Activated CD4-positive, alpha-beta memory T cell treated with anti-CD3 and anti-CD28 coated beads for 36 hours (primary cell): ENCODE measurements at regions not wholly inside any gene's neighbourhood (a gene's known extent, or its start where the extent isn't known, plus 50 kb on each side); places are given as distances from the start of the nearest gene placed in this dataset.

Experiments
- CTCF ChIA-PET: fragments of 350-600 bp; sonication (Branson Sonifier 250); formaldehyde crosslinking; loops from one replicate; lab custom pipeline; 2021; ENCODE audit warnings: antibody characterized with exemption, inconsistent platforms; lab: Charles Lee
- POLR2A ChIA-PET: fragments of 350-600 bp; sonication (Branson Sonifier 250); formaldehyde crosslinking; loops from one replicate; lab custom pipeline; 2021; ENCODE audit warnings: antibody characterized with exemption; lab: Charles Lee
- DNase-seq: peaks from one replicate; pipeline ENCODE4 v3.0.0-alpha.2; 2020
- H3K27ac Mint-ChIP-seq: one replicate; pipeline ENCODE4 v1.8.0; 2021; ENCODE audit warnings: mixed read lengths
- H3K27me3 Mint-ChIP-seq: one replicate; pipeline ENCODE4 v1.8.0; 2021; ENCODE audit warnings: mixed read lengths
- H3K36me3 Mint-ChIP-seq: one replicate; pipeline ENCODE4 v1.8.0; 2021; ENCODE audit warnings: mixed read lengths
- H3K4me1 Mint-ChIP-seq: one replicate; pipeline ENCODE4 v1.8.0; 2021; ENCODE audit warnings: low read depth, mixed read lengths
- H3K4me3 Mint-ChIP-seq: one replicate; pipeline ENCODE4 v1.8.0; 2021; ENCODE audit warnings: mild to moderate bottlenecking, mixed read lengths
- H3K9me3 Mint-ChIP-seq: one replicate; pipeline ENCODE4 v1.8.0; 2021; ENCODE audit warnings: mixed read lengths
- intact Hi-C: fragments of 100-400 bp; cut with micrococcal nuclease; formaldehyde crosslinking; loops from one replicate; pipeline ENCODE4 v1.15.1; 2023

GRCh38 chr5:74288448-74289108 is 351.9 kb downstream of the ENC1 start:
- ChIA-PET POLR2A (no interaction called here), CTCF (no interaction called here)
- intact Hi-C loops: no loop called here
- DNase-seq: no peak
- H3K36me3 Mint-ChIP-seq: no peaks in the 10 kb centered on the region
- no peak overlapping the region for H3K27ac Mint-ChIP-seq
- peaks cover 23% of the 10 kb centered on the region for H3K27me3 Mint-ChIP-seq
- H3K4me1 Mint-ChIP-seq: no peaks in the 10 kb centered on the region
- no peak overlapping the region for H3K4me3 Mint-ChIP-seq
- H3K9me3 Mint-ChIP-seq: no peaks in the 10 kb centered on the region

GRCh38 chr5:74288038-74288437 is 352.5 kb downstream of the ENC1 start:
- ChIA-PET CTCF (no interaction called here), POLR2A (no interaction called here)
- H3K9me3 Mint-ChIP-seq: no peaks in the 10 kb centered on the region
- intact Hi-C loops: no loop called here
- H3K4me1 Mint-ChIP-seq: no peaks in the 10 kb centered on the region
- no peak overlapping the region for H3K4me3 Mint-ChIP-seq
- no peak overlapping the region for H3K27ac Mint-ChIP-seq
- no peak for DNase-seq
- H3K27me3 Mint-ChIP-seq: peaks cover 24% of the 10 kb centered on the region
- H3K36me3 Mint-ChIP-seq: no peaks in the 10 kb centered on the region

- ChIA-PET POLR2A (no interaction called here), CTCF (no interaction called here)
- H3K4me1 Mint-ChIP-seq: no peaks in the 10 kb centered on the region
- DNase-seq: no peak
- H3K27ac Mint-ChIP-seq: no peak overlapping the region
- no peaks in the 10 kb centered on the region for H3K9me3 Mint-ChIP-seq
- H3K4me3 Mint-ChIP-seq: no peak overlapping the region
- intact Hi-C loops: no loop called here
- H3K36me3 Mint-ChIP-seq: no peaks in the 10 kb centered on the region
- H3K27me3 Mint-ChIP-seq: peaks cover 23% of the 10 kb centered on the region
These were observed 353.5 kb downstream of the ENC1 start for GRCh38 chr5:74286734-74287695.

- no peaks in the 10 kb centered on the region for H3K9me3 Mint-ChIP-seq
- POLR2A ChIA-PET: no interaction called here
- no peak for DNase-seq
- intact Hi-C loops: no loop called here
- no peak overlapping the region for H3K27ac Mint-ChIP-seq
- no peak overlapping the region for H3K4me3 Mint-ChIP-seq
- no peaks in the 10 kb centered on the region for H3K36me3 Mint-ChIP-seq
- H3K27me3 Mint-ChIP-seq: peaks cover 21% of the 10 kb centered on the region
- no peaks in the 10 kb centered on the region for H3K4me1 Mint-ChIP-seq
- CTCF ChIA-PET: no interaction called here
These were observed 354.8 kb downstream of the ENC1 start for GRCh38 chr5:74285675-74286280.

GRCh38 chr5:74282490-74282889 is 358.0 kb downstream of the ENC1 start:
- CTCF ChIA-PET: no interaction called here
- H3K4me1 Mint-ChIP-seq: no peaks in the 10 kb centered on the region
- peaks cover 21% of the 10 kb centered on the region for H3K27me3 Mint-ChIP-seq
- POLR2A ChIA-PET: no interaction called here
- H3K9me3 Mint-ChIP-seq: no peaks in the 10 kb centered on the region
- H3K36me3 Mint-ChIP-seq: no peaks in the 10 kb centered on the region
- DNase-seq: no peak
- no peak overlapping the region for H3K27ac Mint-ChIP-seq
- no peak overlapping the region for H3K4me3 Mint-ChIP-seq
- intact Hi-C loops: no loop called here

- CTCF ChIA-PET: no interaction called here
- Mint-ChIP-seq H3K36me3 (no peaks in the 10 kb centered on the region), H3K27ac (no peak overlapping the region), H3K9me3 (no peaks in the 10 kb centered on the region), H3K4me3 (no peak overlapping the region), H3K27me3 (peaks cover 21% of the 10 kb centered on the region), H3K4me1 (no peaks in the 10 kb centered on the region)
- intact Hi-C loops: no loop called here
- no peak for DNase-seq
- POLR2A ChIA-PET: no interaction called here
These were observed 359.4 kb downstream of the ENC1 start for GRCh38 chr5:74281166-74281565.

GRCh38 chr5:74280306-74280705 is 360.2 kb downstream of the ENC1 start:
- no peak for DNase-seq
- no peaks in the 10 kb centered on the region for H3K36me3 Mint-ChIP-seq
- H3K9me3 Mint-ChIP-seq: no peaks in the 10 kb centered on the region
- intact Hi-C loops: no loop called here
- H3K4me3 Mint-ChIP-seq: no peak overlapping the region
- H3K4me1 Mint-ChIP-seq: no peaks in the 10 kb centered on the region
- POLR2A ChIA-PET: no interaction called here
- CTCF ChIA-PET: no interaction called here
- peaks cover 20% of the 10 kb centered on the region for H3K27me3 Mint-ChIP-seq
- H3K27ac Mint-ChIP-seq: no peak overlapping the region

GRCh38 chr5:74279244-74279643 is 361.3 kb downstream of the ENC1 start:
- H3K27me3 Mint-ChIP-seq: peaks cover 16% of the 10 kb centered on the region
- CTCF ChIA-PET: no interaction called here
- no peak for DNase-seq
- no peak overlapping the region for H3K4me3 Mint-ChIP-seq
- no peaks in the 10 kb centered on the region for H3K9me3 Mint-ChIP-seq
- intact Hi-C loops: no loop called here
- no peak overlapping the region for H3K27ac Mint-ChIP-seq
- POLR2A ChIA-PET: no interaction called here
- no peaks in the 10 kb centered on the region for H3K36me3 Mint-ChIP-seq
- no peaks in the 10 kb centered on the region for H3K4me1 Mint-ChIP-seq

GRCh38 chr5:74277418-74277817 is 363.1 kb downstream of the ENC1 start:
- intact Hi-C loops: no loop called here
- POLR2A ChIA-PET: no interaction called here
- no peak for DNase-seq
- no peak overlapping the region for H3K4me3 Mint-ChIP-seq
- H3K9me3 Mint-ChIP-seq: no peaks in the 10 kb centered on the region
- H3K36me3 Mint-ChIP-seq: no peaks in the 10 kb centered on the region
- CTCF ChIA-PET: no interaction called here
- no peak overlapping the region for H3K27ac Mint-ChIP-seq
- peaks cover 18% of the 10 kb centered on the region for H3K27me3 Mint-ChIP-seq
- no peaks in the 10 kb centered on the region for H3K4me1 Mint-ChIP-seq

GRCh38 chr5:74275171-74275992 is 365.1 kb downstream of the ENC1 start:
- DNase-seq: no peak

GRCh38 chr5:74274326-74274725 is 366.2 kb downstream of the ENC1 start:
- CTCF ChIA-PET: no interaction called here

More at GRCh38 chr5:74275171-74275992, 365.1 kb downstream of the ENC1 start:
- no peaks in the 10 kb centered on the region for H3K36me3 Mint-ChIP-seq
- ChIA-PET CTCF (no interaction called here), POLR2A (no interaction called here)
- no peak overlapping the region for H3K27ac Mint-ChIP-seq
- H3K4me1 Mint-ChIP-seq: no peaks in the 10 kb centered on the region
- intact Hi-C loops: no loop called here
- H3K9me3 Mint-ChIP-seq: no peaks in the 10 kb centered on the region
- H3K4me3 Mint-ChIP-seq: no peak overlapping the region
- H3K27me3 Mint-ChIP-seq: peaks cover 16% of the 10 kb centered on the region

More at GRCh38 chr5:74274326-74274725, 366.2 kb downstream of the ENC1 start:
- intact Hi-C loops: no loop called here
- H3K27me3 Mint-ChIP-seq: peaks cover 11% of the 10 kb centered on the region
- H3K27ac Mint-ChIP-seq: no peak overlapping the region
- no peak overlapping the region for H3K4me3 Mint-ChIP-seq
- POLR2A ChIA-PET: no interaction called here
- no peak for DNase-seq
- H3K36me3 Mint-ChIP-seq: no peaks in the 10 kb centered on the region
- no peaks in the 10 kb centered on the region for H3K4me1 Mint-ChIP-seq
- H3K9me3 Mint-ChIP-seq: no peaks in the 10 kb centered on the region
